GM21360 (cell line): ENCODE measurements at regions not wholly inside any gene's neighbourhood (a gene's known extent, or its start where the extent isn't known, plus 50 kb on each side); places are given as distances from the start of the nearest gene placed in this dataset.

Source experiments
- ATAC-seq: cut with Tn5 transposase; IDR thresholded peaks from one replicate; pipeline ENCODE4 v1.9.1; 2021; ENCODE audit warnings: mild to moderate bottlenecking, moderate library complexity; ENCODE audit not compliant: unreplicated experiment

- ATAC-seq: no peak
These were observed 652.5 kb downstream of the SLITRK1 start for GRCh38 chr13:83229574-83230305.

GRCh38 chr13:83223546-83223945 lies 658.7 kb downstream of the SLITRK1 start:
- no peak for ATAC-seq

GRCh38 chr13:83221813-83222241 lies 660.4 kb downstream of the SLITRK1 start:
- ATAC-seq: no peak

GRCh38 chr13:83221256-83221655 lies 661.0 kb downstream of the SLITRK1 start:
- ATAC-seq: no peak

- no peak for ATAC-seq
These were observed 662.0 kb downstream of the SLITRK1 start for GRCh38 chr13:83220241-83220640.

- no peak for ATAC-seq
These were observed 662.4 kb downstream of the SLITRK1 start for GRCh38 chr13:83219832-83220231.

- ATAC-seq: no peak
These were observed 665.6 kb downstream of the SLITRK1 start for GRCh38 chr13:83216479-83217245.

- no peak for ATAC-seq
These were observed 666.6 kb downstream of the SLITRK1 start for GRCh38 chr13:83215627-83216026.

GRCh38 chr13:83214452-83214851 lies 667.8 kb downstream of the SLITRK1 start:
- no peak for ATAC-seq

- ATAC-seq: no peak
These were observed 671.0 kb downstream of the SLITRK1 start for GRCh38 chr13:83211301-83211700.

- no peak for ATAC-seq
These were observed 677.4 kb downstream of the SLITRK1 start for GRCh38 chr13:83204886-83205285.

- ATAC-seq: no peak
These were observed 680.8 kb downstream of the SLITRK1 start for GRCh38 chr13:83201506-83201905.

GRCh38 chr13:83197316-83197715 lies 685.0 kb downstream of the SLITRK1 start:
- no peak for ATAC-seq

GRCh38 chr13:83190020-83190419 lies 692.3 kb downstream of the SLITRK1 start:
- no peak for ATAC-seq

GRCh38 chr13:83184819-83185218 lies 697.5 kb downstream of the SLITRK1 start:
- ATAC-seq: no peak

GRCh38 chr13:83184150-83184475 lies 698.2 kb downstream of the SLITRK1 start:
- ATAC-seq: no peak

- no peak for ATAC-seq
These were observed 698.7 kb downstream of the SLITRK1 start for GRCh38 chr13:83183439-83184149.

GRCh38 chr13:83182845-83183244 lies 699.4 kb downstream of the SLITRK1 start:
- no peak for ATAC-seq

- no peak for ATAC-seq
These were observed 704.3 kb downstream of the SLITRK1 start for GRCh38 chr13:83178008-83178407.

- ATAC-seq: no peak
These were observed 713.7 kb downstream of the SLITRK1 start for GRCh38 chr13:83168590-83168989.

- ATAC-seq: no peak
These were observed 715.1 kb downstream of the SLITRK1 start for GRCh38 chr13:83167203-83167602.

- no peak for ATAC-seq
These were observed 715.7 kb downstream of the SLITRK1 start for GRCh38 chr13:83166550-83166949.
